HCT116 (cell line): ENCODE measurements at regions not wholly inside any gene's neighbourhood (a gene's known extent, or its start where the extent isn't known, plus 50 kb on each side); places are given as distances from the start of the nearest gene placed in this dataset.

Experiments used
- ATAC-seq: fragments of 200-7000 bp; cut with Tn5 transposase; 2 replicates; pipeline ENCODE4 v1.9.1; 2020; ENCODE audit warnings: mild to moderate bottlenecking, moderate library complexity
- BruUV-seq: library from RNA; stranded (reverse); fragments of 400-500 nt; replicated peaks from 2 replicates; lab custom pipeline; 2021; lab: Mats Ljungman, UMichigan
- CTCF ChIA-PET: fragments of 300-600 bp; sonication (Branson Sonifier 250); formaldehyde crosslinking; loops from one replicate; lab custom pipeline; 2021; ENCODE audit warnings: antibody characterized with exemption; lab: Charles Lee
- POLR2A ChIA-PET: fragments of 300-600, 350-600 bp; sonication (Branson Sonifier 250); formaldehyde crosslinking; loops from one replicate; lab custom pipeline; 2021; ENCODE audit warnings: antibody characterized with exemption; lab: Charles Lee
- RAD21 ChIA-PET, 2 experiments: fragments of 300-600 bp; sonication (Branson Sonifier 250); formaldehyde crosslinking; loops; one replicate each; lab custom pipeline; 2023; ENCODE audit warnings: low total read pairs in 2 of 2; ENCODE audit not compliant: uncharacterized antibody in 2 of 2, unreplicated experiment in 2 of 2, low non-redundant PET in 1 of 2; lab: Charles Lee
- DNase-seq: peaks from one replicate; pipeline ENCODE4 v3.0.0-alpha.2; 2010; ENCODE audit warnings: low read depth, low spot score
- H2AFZ ChIP-seq: fragments of 200-600 bp; shearing (Covaris generic), sonication (generic); 2 replicates; pipeline ENCODE4 v1.6.1; 2017; ENCODE audit warnings: low read depth, mixed run types, mixed read lengths, antibody characterized with exemption, low read length; ENCODE audit not compliant: poor library complexity, severe bottlenecking
- H3K27ac ChIP-seq: 2 replicates; pipeline ENCODE4 v1.5.1; 2012; ENCODE audit warnings: low read depth, low read length
- H3K27me3 ChIP-seq: fragments of 200-600 bp; sonication (generic); 2 replicates; pipeline ENCODE4 v1.6.1; 2016; ENCODE audit warnings: mixed run types, low read length, mixed read lengths; ENCODE audit not compliant: insufficient read depth
- H3K36me3 ChIP-seq, 2 experiments: fragments of 200-500 bp in 1 of 2; fragments of 200-600 bp in 1 of 2; sonication (Bioruptor generic) in 1 of 2; sonication (generic) in 1 of 2; 2 replicates each; pipeline versions ENCODE4 v1.5.1 to v1.6.1; 2014 to 2016; ENCODE audit warnings: low read length in 2 of 2, inconsistent platforms in 1 of 2, mixed read lengths in 1 of 2, mixed run types in 1 of 2; ENCODE audit not compliant: insufficient read depth in 2 of 2, control insufficient read depth in 1 of 2
- H3K4me1 ChIP-seq, 2 experiments: fragments of 200-600 bp in 1 of 2; sonication (generic) in 1 of 2; 2 replicates each; pipeline versions ENCODE4 v1.5.1 to v1.6.1; 2012 to 2017; ENCODE audit warnings: low read length in 2 of 2, inconsistent platforms in 1 of 2, mild to moderate bottlenecking in 1 of 2, mixed read lengths in 1 of 2, mixed run types in 1 of 2, moderate library complexity in 1 of 2; ENCODE audit not compliant: insufficient read depth in 2 of 2, control insufficient read depth in 1 of 2
- H3K4me2 ChIP-seq: fragments of 200-600 bp; sonication (generic); 2 replicates; pipeline ENCODE4 v1.6.1; 2017; ENCODE audit warnings: mixed run types, low read length, mixed read lengths
- H3K4me3 ChIP-seq, 2 experiments: fragments of 200-600 bp in 1 of 2; sonication (generic) in 1 of 2; replicated peaks in 1 of 2; 2 replicates each; pipeline ENCODE4 v1.5.1; 2011 to 2016; ENCODE audit warnings: low read length in 2 of 2, control low read depth in 1 of 2, low read depth in 1 of 2, mild to moderate bottlenecking in 1 of 2, mixed read lengths in 1 of 2, mixed run types in 1 of 2
- H3K79me2 ChIP-seq: fragments of 200-600 bp; sonication (generic); 2 replicates; pipeline ENCODE4 v1.6.1; 2017; ENCODE audit warnings: mild to moderate bottlenecking, mixed run types, low read length, moderate library complexity, mixed read lengths; ENCODE audit not compliant: insufficient read depth
- H3K9ac ChIP-seq: fragments of 200-600 bp; sonication (generic); 2 replicates; pipeline ENCODE4 v1.6.1; 2016; ENCODE audit warnings: low read length, mixed read lengths
- H3K9me2 ChIP-seq: fragments of 200-600 bp; sonication (generic), shearing (Covaris generic); 2 replicates; pipeline ENCODE4 v1.6.1; 2017; ENCODE audit warnings: mixed run types, mild to moderate bottlenecking, moderate library complexity; ENCODE audit not compliant: insufficient read depth
- H3K9me3 ChIP-seq, 2 experiments: fragments of 200-500 bp in 1 of 2; fragments of 200-600 bp in 1 of 2; sonication (Bioruptor generic) in 1 of 2; sonication (generic) in 1 of 2; 2 replicates each; pipeline ENCODE4 v1.6.1; 2014 to 2017; ENCODE audit warnings: low read length in 2 of 2, mixed read lengths in 2 of 2, inconsistent platforms in 1 of 2, low read depth in 1 of 2, mild to moderate bottlenecking in 1 of 2, mixed run types in 1 of 2, moderate library complexity in 1 of 2; ENCODE audit not compliant: control insufficient read depth in 1 of 2, insufficient read depth in 1 of 2
- H4K20me1 ChIP-seq: fragments of 200-600 bp; sonication (generic), shearing (Covaris generic); 2 replicates; pipeline ENCODE4 v1.6.1; 2017; ENCODE audit warnings: mixed run types, mild to moderate bottlenecking, moderate library complexity; ENCODE audit not compliant: insufficient read depth
- CBX3 ChIP-seq: IDR thresholded peaks from 2 replicates; pipeline ENCODE4 v1.6.1; 2012; ENCODE audit warnings: low read depth
- CEBPB ChIP-seq: IDR thresholded peaks from 2 replicates; pipeline ENCODE4 v1.6.1; 2012; ENCODE audit warnings: low read depth
- EGR1 ChIP-seq: IDR thresholded peaks from 2 replicates; pipeline ENCODE4 v1.6.1; 2012; ENCODE audit warnings: low read depth
- ELF1 ChIP-seq: IDR thresholded peaks from 2 replicates; pipeline ENCODE4 v1.6.1; 2012; ENCODE audit warnings: low read depth, borderline replicate concordance
- EZH2 ChIP-seq: fragments of 200-600 bp; sonication (generic); IDR thresholded peaks from 2 replicates; pipeline ENCODE4 v1.6.1; 2017; ENCODE audit warnings: antibody characterized with exemption, mixed run types
- EZH2phosphoT487 ChIP-seq: fragments of 200-600 bp; IDR thresholded peaks from 2 replicates; pipeline ENCODE4 v1.6.1; 2018; ENCODE audit warnings: antibody characterized with exemption, borderline replicate concordance
- FOSL1 ChIP-seq: IDR thresholded peaks from 2 replicates; pipeline ENCODE4 v1.6.1; 2012; ENCODE audit warnings: low read depth
- POLR2A ChIP-seq: IDR thresholded peaks from 2 replicates; pipeline ENCODE4 v1.7.0; 2011; ENCODE audit warnings: borderline replicate concordance; ENCODE audit not compliant: insufficient read depth, insufficient read length; ENCODE audit errors: extremely low read depth
- POLR2AphosphoS5 ChIP-seq: IDR thresholded peaks from 2 replicates; pipeline ENCODE4 v1.6.1; 2011; ENCODE audit warnings: mild to moderate bottlenecking, low read depth, low read length, moderate library complexity
- RAD21 ChIP-seq: IDR thresholded peaks from 2 replicates; pipeline ENCODE4 v1.6.1; 2012; ENCODE audit warnings: low read depth, mild to moderate bottlenecking
- SP1 ChIP-seq: IDR thresholded peaks from 2 replicates; pipeline ENCODE4 v1.6.1; 2012; ENCODE audit warnings: low read depth
- SRF ChIP-seq: IDR thresholded peaks from 2 replicates; pipeline ENCODE4 v1.6.1; 2012; ENCODE audit warnings: low read depth
- TCF7L2 ChIP-seq: IDR thresholded peaks from 2 replicates; pipeline ENCODE4 v1.7.0; 2011; ENCODE audit warnings: borderline replicate concordance, inconsistent platforms; ENCODE audit not compliant: insufficient read depth, insufficient read length; ENCODE audit errors: extremely low read depth
- YY1 ChIP-seq: IDR thresholded peaks from 2 replicates; pipeline ENCODE4 v1.6.1; 2011; ENCODE audit warnings: low read length, low read depth, moderate library complexity, mild to moderate bottlenecking; ENCODE audit not compliant: insufficient replicate concordance; ENCODE audit errors: extremely low read depth
- ZFX ChIP-seq: fragments of 450-650 bp; IDR thresholded peaks from 2 replicates; pipeline ENCODE4 v1.6.1; 2017
- ZNF274 ChIP-seq: fragments of 200-500 bp; sonication (Bioruptor generic); IDR thresholded peaks from 2 replicates; pipeline ENCODE4 v1.6.1; 2014; ENCODE audit warnings: mild to moderate bottlenecking, low read depth, low read length, inconsistent platforms
- intact Hi-C: fragments of 100-400 bp; cut with micrococcal nuclease; formaldehyde crosslinking; loops from 2 replicates; pipeline ENCODE4 v1.10.0; 2022
- TF ChIP-seq, protein P1 (sequence below): IDR thresholded peaks from 2 replicates; pipeline ENCODE4 v1.6.1; 2012
- TF ChIP-seq, protein P2 (sequence below): IDR thresholded peaks from 2 replicates; pipeline ENCODE4 v1.6.1; 2012
- TF ChIP-seq, protein P3 (sequence below): IDR thresholded peaks from 2 replicates; pipeline ENCODE4 v1.6.1; 2012; ENCODE audit warnings: low read depth

DNA sequence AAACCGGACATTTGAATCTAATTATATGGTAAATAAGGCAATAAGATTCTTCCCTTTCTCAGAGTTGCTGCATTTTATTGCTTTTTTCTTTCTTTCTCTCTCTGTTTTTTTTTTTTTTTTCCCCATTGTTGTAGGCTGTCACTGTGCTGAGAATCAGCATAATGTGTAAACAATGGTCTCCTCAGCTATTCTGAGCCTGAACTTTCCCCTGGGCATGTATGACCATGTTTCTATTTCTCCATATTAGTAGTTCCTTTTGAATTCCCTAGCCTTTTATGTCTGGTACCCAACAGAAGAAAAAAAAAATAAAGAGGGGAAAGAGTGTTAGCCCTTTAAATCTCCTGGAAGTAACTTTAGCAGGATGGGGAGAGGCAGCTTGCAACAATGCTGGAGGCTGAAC lies 1862.5 kb downstream of the SUCLG1 start:
- no peak overlapping the region for H3K27ac ChIP-seq
- TF ChIP-seq ZFX (no peak), CEBPB (no peak), FOSL1 (no peak), CBX3 (no peak)
- TF ChIP-seq, protein P1, sequence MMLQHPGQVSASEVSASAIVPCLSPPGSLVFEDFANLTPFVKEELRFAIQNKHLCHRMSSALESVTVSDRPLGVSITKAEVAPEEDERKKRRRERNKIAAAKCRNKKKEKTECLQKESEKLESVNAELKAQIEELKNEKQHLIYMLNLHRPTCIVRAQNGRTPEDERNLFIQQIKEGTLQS: no peak
- TF ChIP-seq, protein P2, sequence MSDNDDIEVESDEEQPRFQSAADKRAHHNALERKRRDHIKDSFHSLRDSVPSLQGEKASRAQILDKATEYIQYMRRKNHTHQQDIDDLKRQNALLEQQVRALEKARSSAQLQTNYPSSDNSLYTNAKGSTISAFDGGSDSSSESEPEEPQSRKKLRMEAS: no peak
- no peak overlapping the region for H3K4me3 ChIP-seq
- CTCF ChIA-PET: no interaction called here
- no peaks in the 10 kb centered on the region for H3K79me2 ChIP-seq
- ATAC-seq (no peak), DNase-seq (no peak)
- RAD21 ChIA-PET: no interaction called here
- intact Hi-C loops: no loop called here
- H3K9me2 ChIP-seq: no peaks in the 10 kb centered on the region
- H3K4me2 ChIP-seq: no peak overlapping the region
- H3K4me1 ChIP-seq: no peaks in the 10 kb centered on the region
- no TSS peak for BruUV-seq
- H2AFZ ChIP-seq: no peak overlapping the region
- H3K9me3 ChIP-seq: no peaks in the 10 kb centered on the region; a peak in 1 of 4 replicates
- H3K9ac ChIP-seq: no peak overlapping the region
- H4K20me1 ChIP-seq: no peaks in the 10 kb centered on the region
- POLR2A ChIA-PET: no interaction called here
- H3K36me3 ChIP-seq: no peaks in the 10 kb centered on the region
- no peaks in the 10 kb centered on the region for H3K27me3 ChIP-seq

DNA sequence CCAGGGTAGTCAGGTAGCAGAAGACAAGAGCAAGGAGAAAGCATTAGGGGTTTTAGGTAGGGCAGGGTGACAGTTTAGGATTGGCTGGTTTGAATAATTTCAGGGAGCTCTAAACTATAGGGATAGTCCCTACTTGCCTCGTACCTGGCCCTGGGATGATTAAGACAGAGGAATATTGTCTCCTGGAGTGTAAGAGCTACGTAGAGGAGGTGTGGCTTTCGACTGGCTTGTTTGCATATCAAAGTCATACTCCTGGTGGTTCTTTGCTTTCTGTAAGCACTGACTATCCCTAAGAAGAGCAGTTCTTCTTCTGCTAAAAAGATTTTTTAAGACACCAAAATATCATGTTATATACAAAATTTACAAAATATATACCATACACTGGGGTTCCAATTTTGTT lies 1867.4 kb downstream of the SUCLG1 start:
- Histone ChIP-seq H3K9ac (no peak overlapping the region), H3K4me3 (no peak overlapping the region), H4K20me1 (no peaks in the 10 kb centered on the region), H3K27ac (no peak overlapping the region), H3K4me2 (no peak overlapping the region), H3K9me3 (no peaks in the 10 kb centered on the region; a peak in 1 of 4 replicates), H3K9me2 (no peaks in the 10 kb centered on the region), H3K4me1 (no peaks in the 10 kb centered on the region), H3K36me3 (no peaks in the 10 kb centered on the region), H3K79me2 (no peaks in the 10 kb centered on the region), H2AFZ (no peak overlapping the region), H3K27me3 (no peaks in the 10 kb centered on the region)
- RAD21 ChIA-PET: no interaction called here
- no TSS peak for BruUV-seq
- CTCF ChIA-PET: no interaction called here
- POLR2A ChIA-PET: no interaction called here
- DNase-seq (no peak), ATAC-seq (no peak)
- intact Hi-C loops: no loop called here
- no peak for TF ChIP-seq ZNF274
- TF ChIP-seq CEBPB: no peak
- TF ChIP-seq SRF: no peak
- TF ChIP-seq YY1: no peak
- TF ChIP-seq, protein P2: no peak
- TF ChIP-seq RAD21: no peak
- TF ChIP-seq CBX3: no peak
- TF ChIP-seq, protein P1: no peak
- no peak for TF ChIP-seq ELF1
- no peak for TF ChIP-seq EZH2
- no peak for TF ChIP-seq TCF7L2
- TF ChIP-seq POLR2AphosphoS5: no peak
- no peak for TF ChIP-seq POLR2A
- TF ChIP-seq EGR1: no peak
- no peak for TF ChIP-seq SP1
- TF ChIP-seq, protein P3, sequence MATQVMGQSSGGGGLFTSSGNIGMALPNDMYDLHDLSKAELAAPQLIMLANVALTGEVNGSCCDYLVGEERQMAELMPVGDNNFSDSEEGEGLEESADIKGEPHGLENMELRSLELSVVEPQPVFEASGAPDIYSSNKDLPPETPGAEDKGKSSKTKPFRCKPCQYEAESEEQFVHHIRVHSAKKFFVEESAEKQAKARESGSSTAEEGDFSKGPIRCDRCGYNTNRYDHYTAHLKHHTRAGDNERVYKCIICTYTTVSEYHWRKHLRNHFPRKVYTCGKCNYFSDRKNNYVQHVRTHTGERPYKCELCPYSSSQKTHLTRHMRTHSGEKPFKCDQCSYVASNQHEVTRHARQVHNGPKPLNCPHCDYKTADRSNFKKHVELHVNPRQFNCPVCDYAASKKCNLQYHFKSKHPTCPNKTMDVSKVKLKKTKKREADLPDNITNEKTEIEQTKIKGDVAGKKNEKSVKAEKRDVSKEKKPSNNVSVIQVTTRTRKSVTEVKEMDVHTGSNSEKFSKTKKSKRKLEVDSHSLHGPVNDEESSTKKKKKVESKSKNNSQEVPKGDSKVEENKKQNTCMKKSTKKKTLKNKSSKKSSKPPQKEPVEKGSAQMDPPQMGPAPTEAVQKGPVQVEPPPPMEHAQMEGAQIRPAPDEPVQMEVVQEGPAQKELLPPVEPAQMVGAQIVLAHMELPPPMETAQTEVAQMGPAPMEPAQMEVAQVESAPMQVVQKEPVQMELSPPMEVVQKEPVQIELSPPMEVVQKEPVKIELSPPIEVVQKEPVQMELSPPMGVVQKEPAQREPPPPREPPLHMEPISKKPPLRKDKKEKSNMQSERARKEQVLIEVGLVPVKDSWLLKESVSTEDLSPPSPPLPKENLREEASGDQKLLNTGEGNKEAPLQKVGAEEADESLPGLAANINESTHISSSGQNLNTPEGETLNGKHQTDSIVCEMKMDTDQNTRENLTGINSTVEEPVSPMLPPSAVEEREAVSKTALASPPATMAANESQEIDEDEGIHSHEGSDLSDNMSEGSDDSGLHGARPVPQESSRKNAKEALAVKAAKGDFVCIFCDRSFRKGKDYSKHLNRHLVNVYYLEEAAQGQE: no peak
- TF ChIP-seq EZH2phosphoT487: no peak
